Lower leg skin (tissue), 3 donors: ENCODE measurements at regions not wholly inside any gene's neighbourhood (a gene's known extent, or its start where the extent isn't known, plus 50 kb on each side); places are given as distances from the start of the nearest gene placed in this dataset.

ENCODE experiments used
- POLR2A ChIP-seq, 2 donors: fragments of 450-650 bp; IDR thresholded peaks; one replicate each; pipeline ENCODE4 v1.6.1; 2016 to 2017; ENCODE audit warnings: antibody characterized with exemption in 2 of 2, mild to moderate bottlenecking in 1 of 2, moderate library complexity in 1 of 2
- TF ChIP-seq, protein P1 (sequence below), 3 donors: fragments of 450-650 bp; IDR thresholded peaks; one replicate each; pipeline ENCODE4 v1.5.1; 2016; ENCODE audit warnings: antibody characterized with exemption in 3 of 3, mild to moderate bottlenecking in 3 of 3, moderate library complexity in 2 of 3

DNA sequence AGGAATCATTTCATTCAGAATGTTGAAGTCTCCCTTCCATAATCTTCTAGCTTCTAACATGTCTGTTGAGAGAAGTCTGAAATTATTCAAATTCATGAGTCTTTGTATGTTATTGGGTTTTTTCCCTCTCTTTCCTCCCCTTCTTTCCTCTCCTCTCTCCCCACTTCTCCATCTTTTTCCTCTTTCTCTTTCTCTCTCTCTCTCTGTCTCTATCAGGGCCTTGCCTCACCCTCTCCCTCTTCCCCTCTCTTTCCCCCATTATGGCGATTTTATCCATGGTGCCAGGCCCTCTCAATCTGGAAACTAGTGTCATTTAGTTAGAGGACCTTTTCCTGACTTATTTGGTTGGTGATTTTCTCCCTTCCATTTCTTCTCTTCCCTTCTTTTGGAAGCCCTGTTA, 147.3 kb downstream of the SST start:
- TF ChIP-seq, protein P1, sequence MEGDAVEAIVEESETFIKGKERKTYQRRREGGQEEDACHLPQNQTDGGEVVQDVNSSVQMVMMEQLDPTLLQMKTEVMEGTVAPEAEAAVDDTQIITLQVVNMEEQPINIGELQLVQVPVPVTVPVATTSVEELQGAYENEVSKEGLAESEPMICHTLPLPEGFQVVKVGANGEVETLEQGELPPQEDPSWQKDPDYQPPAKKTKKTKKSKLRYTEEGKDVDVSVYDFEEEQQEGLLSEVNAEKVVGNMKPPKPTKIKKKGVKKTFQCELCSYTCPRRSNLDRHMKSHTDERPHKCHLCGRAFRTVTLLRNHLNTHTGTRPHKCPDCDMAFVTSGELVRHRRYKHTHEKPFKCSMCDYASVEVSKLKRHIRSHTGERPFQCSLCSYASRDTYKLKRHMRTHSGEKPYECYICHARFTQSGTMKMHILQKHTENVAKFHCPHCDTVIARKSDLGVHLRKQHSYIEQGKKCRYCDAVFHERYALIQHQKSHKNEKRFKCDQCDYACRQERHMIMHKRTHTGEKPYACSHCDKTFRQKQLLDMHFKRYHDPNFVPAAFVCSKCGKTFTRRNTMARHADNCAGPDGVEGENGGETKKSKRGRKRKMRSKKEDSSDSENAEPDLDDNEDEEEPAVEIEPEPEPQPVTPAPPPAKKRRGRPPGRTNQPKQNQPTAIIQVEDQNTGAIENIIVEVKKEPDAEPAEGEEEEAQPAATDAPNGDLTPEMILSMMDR (IDR thresholded peaks at IDR 0.05), result no peak
- TF ChIP-seq POLR2A (IDR thresholded peaks at IDR 0.05), result no peak
